Left renal cortex interstitium (tissue), 4 donors: ENCODE measurements at regions not wholly inside any gene's neighbourhood (a gene's known extent, or its start where the extent isn't known, plus 50 kb on each side); places are given as distances from the start of the nearest gene placed in this dataset.
A peak's percentile ranks its signal among the peaks of the same experiment; 100 is the strongest.
"Not testable (repeated sequence)": the region's sequence is repeated elsewhere in the genome, so short reads cannot be mapped to it uniquely, and the experiment has no call there.

Source experiments
- DNase-seq, 4 donors: peaks; one replicate each; pipeline ENCODE4 v3.0.0-alpha.2; 2013; ENCODE audit warnings: low read depth in 4 of 4, low spot score in 2 of 4, missing footprints in 1 of 4

GRCh38 chr9:71514344-71514975, 253.9 kb downstream of the CEMIP2 start:
- no peak for DNase-seq

DNA sequence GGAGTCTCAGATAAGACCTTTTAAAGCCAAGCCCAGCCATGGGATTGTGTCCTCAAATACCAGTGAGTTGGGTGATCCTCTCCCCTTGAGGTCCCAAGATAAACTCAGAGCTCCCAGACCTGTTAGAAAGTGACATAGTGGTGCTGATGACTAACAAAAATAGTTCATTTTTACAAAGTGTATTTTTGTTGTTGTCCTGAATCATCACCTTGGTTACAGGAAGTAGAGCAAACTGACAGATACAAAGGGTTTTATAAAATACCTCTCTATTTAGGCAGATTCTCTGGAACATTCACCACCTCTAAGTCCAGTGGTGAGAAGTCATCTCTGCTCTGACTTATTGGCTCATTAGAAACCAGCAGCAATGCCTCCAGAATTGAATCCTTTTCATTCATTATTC, 259.3 kb downstream of the CEMIP2 start:
- no peak for DNase-seq

DNA sequence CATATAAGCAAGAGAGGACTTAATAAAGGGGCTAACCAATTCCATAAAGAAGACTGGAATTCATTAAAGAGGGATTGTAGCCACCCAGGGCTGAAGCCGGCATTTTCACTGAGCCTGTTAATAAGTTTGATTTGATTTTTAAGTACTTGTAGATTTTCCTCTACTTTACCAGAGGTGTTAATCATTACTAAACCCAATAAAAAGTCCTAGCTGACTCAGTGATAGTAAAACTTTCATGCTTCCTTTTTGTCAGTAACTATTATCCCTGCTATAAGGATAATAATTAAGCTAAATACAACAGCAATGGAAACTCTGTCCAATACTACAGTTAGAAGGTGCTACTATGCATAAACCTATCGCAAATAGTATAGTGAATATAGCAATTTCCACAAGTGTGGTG, 260.2 kb downstream of the CEMIP2 start:
- DNase-seq, result not testable (repeated sequence)

- DNase-seq, result no peak
Observed at GRCh38 chr9:71506821-71507220, 261.5 kb downstream of the CEMIP2 start.

DNA sequence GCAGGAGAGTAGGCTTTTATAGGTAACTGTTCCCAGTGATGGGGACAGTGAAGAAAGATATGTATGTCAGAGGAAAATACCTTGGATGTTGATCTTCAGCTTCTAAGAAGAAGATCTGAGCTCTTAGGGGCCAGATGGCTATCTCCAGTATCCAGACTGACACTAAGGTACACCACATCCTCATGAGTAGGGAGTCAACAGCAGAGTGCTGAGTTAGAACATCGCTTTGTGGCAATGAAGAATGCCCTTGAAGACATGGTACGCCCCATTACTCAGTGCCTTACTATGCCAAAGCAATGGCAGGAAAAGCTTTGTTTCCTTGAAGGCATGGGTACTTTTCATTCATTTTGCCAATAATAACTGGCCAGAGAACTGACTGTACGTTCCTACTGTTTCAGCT, 263.7 kb downstream of the CEMIP2 start:
- no peak for DNase-seq

- DNase-seq, result no peak
Observed at GRCh38 chr9:71498691-71499090, 269.6 kb downstream of the CEMIP2 start.

DNA sequence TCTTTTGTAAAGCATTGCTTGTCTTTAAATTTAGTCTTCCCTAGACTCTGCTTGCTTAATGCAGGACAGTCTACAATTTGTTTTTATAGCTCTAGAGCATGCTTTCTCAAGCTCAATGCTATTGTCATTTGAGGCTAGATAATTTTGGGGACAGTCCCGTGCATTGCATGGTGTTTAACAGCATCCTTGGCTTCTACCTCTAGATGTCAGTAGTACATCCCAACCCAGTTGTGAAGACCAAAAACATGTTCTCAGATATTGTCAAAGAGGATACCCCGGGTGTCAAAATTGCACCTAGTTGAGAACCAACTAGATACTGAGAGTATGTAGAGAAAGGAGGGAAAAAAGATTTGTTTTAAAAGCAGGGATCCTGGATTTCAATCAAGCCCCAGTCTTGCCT, 277.5 kb downstream of the CEMIP2 start:
- no peak for DNase-seq

DNA sequence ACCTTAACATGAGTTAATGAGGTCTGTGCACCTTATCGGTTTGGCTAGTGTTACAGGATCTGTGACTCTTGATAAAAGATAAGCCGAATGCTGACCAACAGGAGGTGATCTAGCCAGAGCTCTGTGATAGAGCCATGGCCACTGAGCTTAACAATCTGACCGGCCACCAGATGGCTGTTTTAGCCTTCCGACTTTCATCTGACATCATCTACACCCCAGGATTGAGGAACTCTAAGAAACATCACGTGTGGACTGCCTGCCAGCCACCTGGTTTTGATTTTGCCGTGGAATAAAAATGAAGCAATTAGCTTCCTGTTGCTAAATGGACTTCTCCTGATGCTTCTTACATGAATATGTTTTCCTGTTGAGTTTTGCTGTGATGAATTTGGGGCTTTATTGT, 281.3 kb downstream of the CEMIP2 start:
- DNase-seq, result no peak

GRCh38 chr9:71485326-71485725, 283.0 kb downstream of the CEMIP2 start:
- no peak for DNase-seq

DNA sequence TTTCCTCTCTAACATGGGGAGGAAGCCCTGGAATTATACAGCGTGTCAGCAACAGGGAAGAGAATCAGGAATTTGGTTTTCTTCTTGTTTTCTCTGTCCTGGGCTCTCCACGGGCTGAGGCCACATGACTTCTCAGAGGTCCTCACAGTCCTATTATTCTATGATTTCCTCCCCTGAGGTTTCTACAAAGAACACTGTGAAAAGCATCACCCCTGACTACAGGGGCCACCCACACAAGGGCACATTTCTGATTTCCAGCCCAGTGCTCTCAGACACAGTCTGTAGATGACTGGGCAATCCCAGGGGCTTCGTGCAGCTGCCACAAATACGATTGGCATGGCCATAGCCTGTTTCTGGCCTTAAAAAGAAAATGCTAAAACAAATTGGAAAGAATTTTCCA, 284.9 kb downstream of the CEMIP2 start:
- no peak for DNase-seq

GRCh38 chr9:71479621-71480020, 288.7 kb downstream of the CEMIP2 start:
- DNase-seq, result no peak

GRCh38 chr9:71472400-71472799, 295.9 kb downstream of the CEMIP2 start:
- DNase-seq, result no peak

GRCh38 chr9:71465392-71465791, 302.9 kb downstream of the CEMIP2 start:
- no peak for DNase-seq

DNA sequence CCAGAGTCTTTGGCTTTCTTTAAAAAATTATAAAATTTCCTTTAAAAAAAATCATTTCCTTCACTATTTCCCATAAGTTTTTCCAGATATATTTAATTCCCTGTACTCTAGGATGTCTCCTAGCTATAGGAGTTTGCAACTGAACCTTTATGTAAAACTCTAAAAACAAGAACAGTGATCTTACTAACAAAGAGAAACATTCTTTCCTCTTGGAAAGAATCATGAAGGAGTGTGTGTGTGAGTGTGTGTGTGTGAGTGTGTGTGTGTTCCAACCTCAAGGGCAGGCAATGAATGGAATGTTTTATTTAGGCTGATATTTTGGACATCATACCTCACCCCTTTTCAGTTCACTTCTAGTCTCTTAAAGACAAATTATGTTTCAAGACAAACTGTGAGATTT, 309.2 kb downstream of the CEMIP2 start:
- no peak for DNase-seq

- peak; percentile 52 to 88 (median 62) for DNase-seq
Observed at GRCh38 chr9:71446473-71447411, 321.6 kb downstream of the CEMIP2 start.

GRCh38 chr9:71446106-71446472, 322.2 kb downstream of the CEMIP2 start:
- DNase-seq, result no peak

- DNase-seq, result no peak
Observed at GRCh38 chr9:71442937-71443336, 321.5 kb upstream of the TRPM3 start.

- no peak for DNase-seq
Observed at GRCh38 chr9:71441266-71441665, 319.8 kb upstream of the TRPM3 start.

GRCh38 chr9:71431931-71432330, 310.5 kb upstream of the TRPM3 start:
- DNase-seq, result no peak

- DNase-seq, result not testable (repeated sequence)
Observed at GRCh38 chr9:71407341-71407740, 285.9 kb upstream of the TRPM3 start.

DNA sequence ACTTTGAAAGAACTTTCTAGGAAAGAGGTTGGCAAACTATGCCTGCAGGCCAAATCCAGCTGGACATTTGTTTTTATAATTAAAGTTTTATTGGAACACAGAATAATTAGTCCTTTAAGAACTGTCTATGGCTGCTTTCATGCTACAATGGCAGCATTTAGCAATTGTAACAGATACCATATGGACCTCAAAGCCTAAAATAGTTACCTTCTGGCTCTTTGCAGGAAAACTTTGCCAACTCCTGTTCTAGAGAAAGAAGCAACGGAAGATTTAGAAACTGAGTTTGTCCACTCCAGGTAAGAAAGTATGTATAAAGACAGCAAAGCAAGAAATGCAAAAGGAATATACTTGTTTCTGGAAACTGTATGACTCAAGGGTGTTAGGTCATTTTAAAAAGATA, 281.7 kb upstream of the TRPM3 start:
- no peak for DNase-seq

DNA sequence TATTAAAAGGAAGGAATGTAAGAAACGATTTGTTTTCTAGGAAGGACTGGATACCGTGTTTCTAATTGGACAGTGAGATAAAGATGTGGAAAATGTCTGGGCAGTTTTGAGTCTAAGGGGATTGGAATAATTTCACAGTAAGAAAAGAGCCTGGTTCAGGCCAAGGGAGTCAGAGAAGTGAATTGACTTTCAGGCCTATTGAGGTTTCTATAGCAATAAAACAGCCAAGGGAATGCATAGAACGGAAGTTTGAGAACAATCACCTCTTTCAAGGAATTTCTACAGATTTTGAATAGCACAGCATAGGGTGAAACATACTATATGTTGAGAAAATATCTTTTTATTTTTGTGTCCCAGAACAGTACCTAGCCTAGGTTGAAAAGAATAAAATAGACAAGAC, 271.6 kb upstream of the TRPM3 start:
- DNase-seq, result no peak
